HG02588 (cell line): ENCODE measurements at regions not wholly inside any gene's neighbourhood (a gene's known extent, or its start where the extent isn't known, plus 50 kb on each side); places are given as distances from the start of the nearest gene placed in this dataset.
"Not testable (repeated sequence)": the region's sequence is repeated elsewhere in the genome, so short reads cannot be mapped to it uniquely, and the experiment has no call there.

Experiments used
- ATAC-seq: cut with Tn5 transposase; IDR thresholded peaks from one replicate; pipeline ENCODE4 v1.9.1; 2021; ENCODE audit warnings: mild to moderate bottlenecking, moderate library complexity; ENCODE audit not compliant: unreplicated experiment

DNA sequence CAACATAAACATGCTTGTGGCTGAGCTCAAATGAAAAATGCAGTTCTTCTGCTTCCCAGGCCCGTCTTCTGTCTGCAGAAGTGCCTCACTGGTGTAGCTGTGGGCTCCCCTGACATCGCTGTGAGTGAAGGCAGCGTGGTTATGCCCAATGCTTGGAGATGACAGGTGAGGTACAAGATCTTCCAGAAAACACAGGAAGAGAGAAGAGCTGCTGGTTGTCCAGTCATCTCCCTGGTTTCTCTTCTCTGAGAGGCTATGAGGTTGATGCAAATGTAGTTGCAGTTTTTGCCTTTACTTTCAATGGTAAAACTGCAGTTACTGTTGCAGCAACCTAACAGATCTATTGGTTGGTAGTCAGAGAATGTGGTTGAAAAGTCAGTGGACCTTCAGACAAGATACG, 223.6 kb downstream of the GATA3 start:
- ATAC-seq, result no peak

- no peak for ATAC-seq
Measured at GRCh38 chr10:8279598-8279997, 225.1 kb downstream of the GATA3 start.

DNA sequence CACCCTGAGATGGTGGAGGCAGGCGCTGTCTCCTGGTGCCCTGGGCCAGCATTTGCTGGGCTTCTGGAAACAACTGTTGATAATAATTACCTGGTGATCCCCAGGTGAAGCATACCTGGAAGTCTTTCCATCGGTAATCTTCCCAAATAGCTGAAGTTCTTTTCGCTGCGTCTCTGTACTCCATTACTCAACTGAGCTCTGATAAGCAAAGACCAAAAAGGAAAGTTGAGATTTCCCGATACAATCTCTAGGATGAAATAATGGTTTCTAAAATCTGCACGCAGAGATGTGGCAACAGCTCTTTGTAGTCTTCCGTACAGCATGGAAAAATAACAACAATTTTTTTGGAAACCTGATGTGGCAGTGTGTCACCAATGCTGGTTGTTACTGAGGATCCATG, 226.5 kb downstream of the GATA3 start:
- no peak for ATAC-seq

GRCh38 chr10:8282340-8282739, 227.9 kb downstream of the GATA3 start:
- no peak for ATAC-seq

GRCh38 chr10:8283166-8283905, 228.8 kb downstream of the GATA3 start:
- ATAC-seq, result no peak

DNA sequence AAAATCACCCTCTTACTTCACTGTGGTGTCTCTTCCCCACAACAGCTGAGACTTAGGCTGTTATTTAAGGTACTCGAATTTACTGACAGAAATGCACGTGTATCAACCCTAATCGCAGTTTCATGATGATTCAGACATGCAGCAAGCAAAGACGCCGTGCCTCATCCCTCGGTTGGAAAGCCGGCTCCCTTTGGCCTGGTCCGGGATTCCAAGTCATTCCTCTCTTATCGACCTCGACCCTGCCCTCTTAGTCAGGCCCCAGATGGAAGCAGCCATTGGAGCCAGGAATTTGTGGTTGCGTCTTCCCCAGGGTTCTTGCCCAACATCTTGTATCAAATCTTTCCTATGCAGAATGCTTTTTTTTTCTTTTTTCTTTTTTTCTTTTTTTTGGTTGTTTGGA, 229.5 kb downstream of the GATA3 start:
- no peak for ATAC-seq

DNA sequence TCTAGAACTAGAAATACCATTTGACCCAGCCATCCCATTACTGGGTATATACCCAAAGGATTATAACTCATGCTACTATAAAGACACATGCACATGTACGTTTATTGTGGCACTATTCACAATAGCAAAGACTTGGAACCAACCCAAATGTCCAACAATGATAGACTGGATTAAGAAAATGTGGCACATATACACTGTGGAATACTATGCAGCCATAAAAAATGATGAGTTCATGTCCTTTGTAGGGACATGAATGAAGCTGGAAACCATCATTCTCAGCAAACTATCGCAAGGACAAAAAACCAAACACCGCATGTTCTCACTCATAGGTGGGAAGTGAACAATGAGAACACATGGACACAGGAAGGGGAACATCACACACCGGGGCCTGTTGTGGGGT, 231.5 kb downstream of the GATA3 start:
- ATAC-seq, result not testable (repeated sequence)

DNA sequence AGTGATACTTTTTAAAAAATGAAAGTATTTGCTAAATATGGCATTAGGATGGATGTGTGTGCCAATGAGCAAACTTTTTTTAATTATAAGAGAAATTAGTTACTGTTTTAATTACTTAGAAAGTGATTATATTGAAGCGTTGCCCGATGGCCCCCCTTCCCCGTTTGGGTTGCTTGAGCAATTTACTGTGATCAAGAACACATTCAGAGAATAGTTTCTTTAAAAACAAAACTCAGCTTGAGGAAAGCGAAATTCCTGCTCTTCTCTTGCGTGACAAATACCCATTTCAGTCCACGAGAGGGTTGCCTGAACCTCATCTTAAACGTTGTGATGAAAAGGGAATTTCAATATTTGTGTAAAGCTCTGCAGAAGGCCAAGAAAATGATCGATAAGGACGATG, 234.1 kb downstream of the GATA3 start:
- ATAC-seq, result no peak

- ATAC-seq, result no peak
Measured at GRCh38 chr10:8289186-8289924, 234.9 kb downstream of the GATA3 start.

- no peak for ATAC-seq
Measured at GRCh38 chr10:8294779-8295178, 240.3 kb downstream of the GATA3 start.

DNA sequence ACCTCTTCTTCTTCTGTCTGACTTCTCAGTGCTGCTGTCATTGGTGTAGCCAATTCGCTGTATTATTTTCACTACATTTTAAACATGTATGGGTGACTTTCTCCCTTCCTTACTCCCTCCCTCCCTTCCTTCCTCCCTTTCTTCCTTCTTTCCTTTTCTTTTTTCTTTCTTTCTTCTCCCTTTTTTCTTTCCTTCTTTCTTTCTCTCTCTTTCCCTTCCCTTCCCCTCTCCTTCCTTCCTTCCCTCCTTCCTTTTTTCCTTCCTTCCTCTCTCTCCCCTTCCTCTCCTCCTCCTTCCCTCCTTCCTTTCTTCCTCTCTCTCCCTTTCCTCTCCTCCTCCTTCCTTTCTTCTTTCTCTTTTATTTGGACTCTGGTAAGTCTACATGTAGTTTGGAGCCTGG, 240.8 kb downstream of the GATA3 start:
- ATAC-seq, result no peak

GRCh38 chr10:8296090-8296733, 241.7 kb downstream of the GATA3 start:
- no peak for ATAC-seq

- no peak for ATAC-seq
Measured at GRCh38 chr10:8296734-8297101, 242.2 kb downstream of the GATA3 start.

DNA sequence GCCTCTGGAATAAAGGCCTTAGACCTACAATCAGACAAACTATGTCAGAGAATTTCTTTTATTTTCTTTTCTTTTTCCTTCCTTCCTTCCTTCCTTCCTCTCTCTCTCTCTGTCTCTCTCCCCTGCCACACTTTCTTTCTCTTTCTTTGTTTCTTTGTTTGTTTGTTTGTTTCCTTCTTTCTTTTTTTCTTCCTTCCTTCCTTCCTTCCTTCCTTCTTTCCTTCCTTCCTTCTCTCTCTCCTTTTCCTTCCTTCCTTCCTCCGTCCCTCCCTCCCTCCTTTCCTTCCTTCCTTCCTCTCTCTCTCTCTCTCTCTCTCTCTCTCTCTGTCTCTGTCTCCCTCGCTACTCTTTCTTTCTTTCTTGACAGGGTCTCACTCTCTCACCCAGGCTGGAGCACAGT, 242.6 kb downstream of the GATA3 start:
- no peak for ATAC-seq

DNA sequence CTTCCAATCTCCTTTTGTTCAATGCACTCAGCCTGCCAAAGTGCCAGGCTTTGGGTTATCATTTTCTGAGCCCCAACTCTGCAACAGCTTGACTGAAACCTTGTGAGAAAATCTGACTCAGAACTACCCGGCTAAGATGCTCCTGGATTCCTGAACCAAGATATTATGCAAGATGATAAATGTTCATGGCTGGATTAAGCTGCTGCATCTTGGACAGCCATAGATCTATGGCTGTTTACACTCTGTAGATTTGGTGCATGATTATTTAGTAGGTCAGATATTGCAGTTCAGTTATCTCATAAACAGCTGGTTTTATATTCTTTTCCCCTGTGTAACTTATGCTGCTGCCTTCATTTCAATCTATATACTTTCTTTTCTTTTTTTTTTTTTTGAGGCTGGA, 243.5 kb downstream of the GATA3 start:
- no peak for ATAC-seq

GRCh38 chr10:8298896-8299570, 244.5 kb downstream of the GATA3 start:
- no peak for ATAC-seq

- no peak for ATAC-seq
Measured at GRCh38 chr10:8300925-8301324, 246.4 kb downstream of the GATA3 start.

GRCh38 chr10:8301333-8301732, 246.8 kb downstream of the GATA3 start:
- no peak for ATAC-seq

DNA sequence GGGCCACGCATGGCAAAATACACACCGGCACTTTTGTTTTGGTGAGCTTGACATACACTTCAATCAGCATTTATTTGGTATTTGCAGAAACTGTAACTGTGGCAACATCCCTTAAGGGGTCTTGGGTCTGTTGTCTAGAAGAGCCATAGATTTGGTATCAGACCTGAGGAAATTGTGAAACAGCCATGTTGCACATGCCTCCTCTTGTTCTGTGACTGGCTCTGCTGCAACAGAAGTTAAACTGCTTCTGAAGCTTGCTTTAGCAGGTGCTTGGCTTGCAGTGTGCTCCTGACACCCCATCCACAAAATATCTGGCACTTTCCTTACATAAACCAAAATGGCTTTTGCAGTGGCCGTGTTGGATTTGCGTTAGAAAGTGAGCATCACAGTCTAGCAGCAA, 247.3 kb downstream of the GATA3 start:
- ATAC-seq, result no peak

DNA sequence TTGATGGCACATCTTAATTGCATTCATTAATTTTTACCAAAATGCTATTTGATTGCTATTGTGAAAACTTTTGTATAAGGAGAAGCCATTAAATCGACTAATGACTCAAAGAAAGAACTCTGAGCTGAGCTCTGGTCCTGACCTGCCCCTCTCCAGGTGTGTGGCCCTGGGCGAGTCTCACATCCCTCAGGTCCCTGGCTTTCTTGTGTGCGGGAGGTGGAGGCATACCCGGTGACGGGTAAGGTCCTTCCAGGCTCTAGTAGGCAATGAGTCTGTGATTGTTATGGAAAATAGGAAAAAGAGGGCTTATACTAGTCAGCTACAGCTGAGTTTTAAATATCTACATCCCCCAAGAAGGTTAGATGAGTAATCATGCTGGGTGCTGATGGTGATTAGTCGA, 248.1 kb downstream of the GATA3 start:
- ATAC-seq, result no peak

DNA sequence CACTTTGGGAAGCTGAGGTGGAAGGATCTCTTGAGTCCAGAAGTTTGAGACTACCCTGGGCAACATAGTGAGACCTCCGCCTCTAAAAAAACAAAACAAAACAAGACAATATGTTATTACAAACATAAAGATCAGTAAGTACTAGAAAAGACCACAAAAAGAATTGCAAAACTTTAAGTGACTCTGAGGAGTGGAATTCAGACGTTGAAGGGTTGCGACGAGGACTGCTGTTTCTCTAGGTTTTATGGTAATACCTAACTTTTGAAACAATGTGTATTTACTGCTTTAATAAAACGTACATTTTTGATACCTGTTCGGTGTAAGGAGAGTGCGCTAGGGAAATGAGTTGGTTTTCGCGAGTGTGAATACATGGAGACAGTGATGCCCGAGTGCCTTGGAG, 250.4 kb downstream of the GATA3 start:
- ATAC-seq, result no peak
